BE2C (cell line): ENCODE measurements at regions not wholly inside any gene's neighbourhood (a gene's known extent, or its start where the extent isn't known, plus 50 kb on each side); places are given as distances from the start of the nearest gene placed in this dataset.
"Not testable (repeated sequence)": the region's sequence is repeated elsewhere in the genome, so short reads cannot be mapped to it uniquely, and the experiment has no call there.

Experiments
- DNase-seq: peaks from one replicate; pipeline ENCODE4 v3.0.0-alpha.2; 2020
- H3K27me3 ChIP-seq: fragments of 250-450 bp; sonication (Bioruptor Pico); 2 replicates; pipeline ENCODE4 v1.5.1; 2020; ENCODE audit warnings: mild to moderate bottlenecking
- H3K36me3 ChIP-seq: fragments of 250-450 bp; sonication (Bioruptor Pico); 2 replicates; pipeline ENCODE4 v1.5.1; 2020; ENCODE audit warnings: mild to moderate bottlenecking
- H3K4me1 ChIP-seq: fragments of 250-450 bp; sonication (Bioruptor Pico); 2 replicates; pipeline ENCODE4 v1.5.1; 2020
- H3K4me3 ChIP-seq: 2 replicates; pipeline ENCODE4 v1.5.1; 2011; ENCODE audit warnings: low read depth, low read length
- H3K9me3 ChIP-seq: fragments of 250-450 bp; sonication (Bioruptor Pico); 2 replicates; pipeline ENCODE4 v1.5.1; 2020
- CTCF ChIP-seq: IDR thresholded peaks from 2 replicates; pipeline ENCODE4 v1.5.1; 2012; ENCODE audit warnings: mild to moderate bottlenecking, low read depth, low read length

GRCh38 chr6:84897988-84898594 lies 133.7 kb upstream of the TBX18 start:
- H3K4me1 ChIP-seq, result no peaks in the 10 kb centered on the region
- no peak for DNase-seq
- no peak for TF ChIP-seq CTCF
- H3K9me3 ChIP-seq, result no peaks in the 10 kb centered on the region
- peaks cover 4% of the 10 kb centered on the region; the same call in 1 of the 2 replicates for H3K27me3 ChIP-seq
- H3K4me3 ChIP-seq, result no peak overlapping the region
- no peaks in the 10 kb centered on the region for H3K36me3 ChIP-seq

GRCh38 chr6:84897011-84897410 lies 132.6 kb upstream of the TBX18 start:
- Histone ChIP-seq H3K4me3 (no peak overlapping the region), H3K4me1 (no peaks in the 10 kb centered on the region), H3K36me3 (no peaks in the 10 kb centered on the region), H3K9me3 (no peaks in the 10 kb centered on the region), H3K27me3 (peaks cover 4% of the 10 kb centered on the region; the same call in 1 of the 2 replicates)
- no peak for DNase-seq
- TF ChIP-seq CTCF, result no peak

GRCh38 chr6:84892671-84893070 lies 128.3 kb upstream of the TBX18 start:
- H3K9me3 ChIP-seq, result no peaks in the 10 kb centered on the region
- DNase-seq, result no peak
- TF ChIP-seq CTCF, result no peak
- no peaks in the 10 kb centered on the region for H3K4me1 ChIP-seq
- no peaks in the 10 kb centered on the region for H3K27me3 ChIP-seq
- no peak overlapping the region for H3K4me3 ChIP-seq
- H3K36me3 ChIP-seq, result no peaks in the 10 kb centered on the region

GRCh38 chr6:84882768-84883766 lies 118.7 kb upstream of the TBX18 start:
- Histone ChIP-seq H3K27me3 (peaks cover 10% of the 10 kb centered on the region), H3K9me3 (no peaks in the 10 kb centered on the region), H3K36me3 (no peaks in the 10 kb centered on the region), H3K4me3 (no peak overlapping the region), H3K4me1 (no peaks in the 10 kb centered on the region)
- TF ChIP-seq CTCF, result no peak
- DNase-seq, result no peak

GRCh38 chr6:84879385-84879784 lies 115.0 kb upstream of the TBX18 start:
- H3K27me3 ChIP-seq, H3K4me1 ChIP-seq, H3K36me3 ChIP-seq, H3K9me3 ChIP-seq, DNase-seq, H3K4me3 ChIP-seq: not testable (repeated sequence)

GRCh38 chr6:84877515-84878210 lies 113.3 kb upstream of the TBX18 start:
- no peaks in the 10 kb centered on the region for H3K9me3 ChIP-seq
- H3K36me3 ChIP-seq, result no peaks in the 10 kb centered on the region
- DNase-seq, result no peak
- no peak for TF ChIP-seq CTCF
- H3K27me3 ChIP-seq, result no peaks in the 10 kb centered on the region
- H3K4me3 ChIP-seq, result no peak overlapping the region
- H3K4me1 ChIP-seq, result no peaks in the 10 kb centered on the region
